ENCODE measurements at regions not wholly inside any gene's neighbourhood (a gene's known extent, or its start where the extent isn't known, plus 50 kb on each side); places are given as distances from the start of the nearest gene placed in this dataset.
A peak's percentile ranks its signal among the peaks of the same experiment; 100 is the strongest.

GRCh38 chr2:129492548-129492947, 486.9 kb upstream of the RAB6C start:
- no peaks in the 10 kb centered on the region for H3K36me3 ChIP-seq (ENCODE audit: insufficient read depth, low read length, poor library complexity, severe bottlenecking)
- no peak overlapping the region for H3K27ac ChIP-seq (ENCODE audit: low read depth, low read length, poor library complexity, severe bottlenecking)
- TF ChIP-seq CTCF (conservative IDR thresholded peaks at IDR 0.05; ENCODE audit: low read depth, low read length), result no peak
- no peak for TF ChIP-seq EZH2 (IDR thresholded peaks at IDR 0.05; ENCODE audit: borderline replicate concordance, low read depth, low read length, poor library complexity, severe bottlenecking)
- ChIA-PET CTCF (no interaction called here), POLR2A (ENCODE audit: low non-redundant PET) (no interaction called here)
- intact Hi-C loops (cut with micrococcal nuclease; ENCODE audit: unreplicated experiment), result no loop called here
- H3K4me1 ChIP-seq (ENCODE audit: insufficient read depth, low read length, poor library complexity, severe bottlenecking), result no peaks in the 10 kb centered on the region
- no peak for DNase-seq (ENCODE audit: low spot score)
- no TSS peak for BruUV-seq (replicated peaks)
- no peak overlapping the region for H3K4me3 ChIP-seq (ENCODE audit: low read depth, low read length, poor library complexity, severe bottlenecking)
- H3K9me3 ChIP-seq (ENCODE audit: low read depth, low read length, poor library complexity, severe bottlenecking), result no peaks in the 10 kb centered on the region
- no peaks in the 10 kb centered on the region for H3K27me3 ChIP-seq (replicated peaks; ENCODE audit: insufficient read depth, low read depth, low read length, poor library complexity)

GRCh38 chr2:129499747-129500146, 479.7 kb upstream of the RAB6C start:
- POLR2A ChIA-PET (ENCODE audit: low non-redundant PET), result no interaction called here
- Histone ChIP-seq H3K36me3 (ENCODE audit: insufficient read depth, low read length, poor library complexity, severe bottlenecking) (no peaks in the 10 kb centered on the region), H3K27ac (ENCODE audit: low read depth, low read length, poor library complexity, severe bottlenecking) (no peak overlapping the region), H3K9me3 (ENCODE audit: low read depth, low read length, poor library complexity, severe bottlenecking) (no peaks in the 10 kb centered on the region), H3K4me3 (ENCODE audit: low read depth, low read length, poor library complexity, severe bottlenecking) (no peak overlapping the region), H3K4me1 (ENCODE audit: insufficient read depth, low read length, poor library complexity, severe bottlenecking) (no peaks in the 10 kb centered on the region), H3K27me3 (replicated peaks; ENCODE audit: insufficient read depth, low read depth, low read length, poor library complexity) (peaks cover 6% of the 10 kb centered on the region)
- CTCF ChIA-PET, result no interaction called here
- no TSS peak for BruUV-seq (replicated peaks)
- DNase-seq (ENCODE audit: low spot score), result peak; percentile 7
- intact Hi-C loops (cut with micrococcal nuclease; ENCODE audit: unreplicated experiment), result no loop called here
- no peak for TF ChIP-seq CTCF (conservative IDR thresholded peaks at IDR 0.05; ENCODE audit: low read depth, low read length)
- no peak for TF ChIP-seq EZH2 (IDR thresholded peaks at IDR 0.05; ENCODE audit: borderline replicate concordance, low read depth, low read length, poor library complexity, severe bottlenecking)

GRCh38 chr2:129502781-129503180, 476.7 kb upstream of the RAB6C start:
- Histone ChIP-seq H3K27ac (ENCODE audit: low read depth, low read length, poor library complexity, severe bottlenecking) (no peak overlapping the region), H3K4me3 (ENCODE audit: low read depth, low read length, poor library complexity, severe bottlenecking) (no peak overlapping the region), H3K27me3 (replicated peaks; ENCODE audit: insufficient read depth, low read depth, low read length, poor library complexity) (peaks cover 6% of the 10 kb centered on the region), H3K9me3 (ENCODE audit: low read depth, low read length, poor library complexity, severe bottlenecking) (peaks cover 7% of the 10 kb centered on the region), H3K4me1 (ENCODE audit: insufficient read depth, low read length, poor library complexity, severe bottlenecking) (no peaks in the 10 kb centered on the region), H3K36me3 (ENCODE audit: insufficient read depth, low read length, poor library complexity, severe bottlenecking) (no peaks in the 10 kb centered on the region)
- ChIA-PET POLR2A (ENCODE audit: low non-redundant PET) (no interaction called here), CTCF (no interaction called here)
- intact Hi-C loops (cut with micrococcal nuclease; ENCODE audit: unreplicated experiment), result no loop called here
- BruUV-seq (replicated peaks), result no TSS peak
- no peak for TF ChIP-seq CTCF (conservative IDR thresholded peaks at IDR 0.05; ENCODE audit: low read depth, low read length)
- TF ChIP-seq EZH2 (IDR thresholded peaks at IDR 0.05; ENCODE audit: borderline replicate concordance, low read depth, low read length, poor library complexity, severe bottlenecking), result no peak
- peak; percentile 7 for DNase-seq (ENCODE audit: low spot score)

Data from A673 (cell line).